Endothelial cell of umbilical vein (primary cell): ENCODE measurements at regions not wholly inside any gene's neighbourhood (a gene's known extent, or its start where the extent isn't known, plus 50 kb on each side); places are given as distances from the start of the nearest gene placed in this dataset.

Source experiments
- BruUV-seq: library from RNA; stranded (reverse); fragments of 400-500 nt; replicated peaks from 2 replicates; lab custom pipeline; 2021; lab: Mats Ljungman, UMichigan
- CTCF ChIA-PET: fragments of 300-600, 350-600 bp; sonication (Branson Sonifier 250); formaldehyde crosslinking; loops from one replicate; lab custom pipeline; 2021; ENCODE audit warnings: antibody characterized with exemption, inconsistent platforms; lab: Charles Lee
- POLR2A ChIA-PET: fragments of 300-600, 350-600 bp; sonication (Branson Sonifier 250); formaldehyde crosslinking; loops from one replicate; lab custom pipeline; 2021; ENCODE audit warnings: antibody characterized with exemption, inconsistent platforms; lab: Charles Lee
- DNase-seq: peaks from one replicate; pipeline ENCODE4 v3.0.0-alpha.2; 2011; ENCODE audit warnings: low read depth, low spot score
- FAIRE-seq: peaks from 2 replicates; lab custom pipeline; 2011; peaks lifted over from hg19 to GRCh38; lab: Jason Lieb, UNC
- H2AFZ ChIP-seq: 2 replicates; pipeline ENCODE4 v1.6.0; 2012; ENCODE audit warnings: low read depth, low read length, control low read depth, inconsistent platforms
- H3K27ac ChIP-seq: 2 replicates; pipeline ENCODE4 v1.5.1; 2011; ENCODE audit warnings: low read depth, mild to moderate bottlenecking, control low read depth, low read length, moderate library complexity; ENCODE audit not compliant: insufficient read depth
- H3K27me3 ChIP-seq, 2 experiments: 2 replicates each; pipeline versions ENCODE4 v1.6.0 to v1.6.1; 2011; ENCODE audit warnings: low read length in 2 of 2, mixed read lengths in 1 of 2; ENCODE audit not compliant: control insufficient read depth in 2 of 2, insufficient read depth in 2 of 2
- H3K36me3 ChIP-seq, 2 experiments: 2 replicates in 1 of 2; 3 replicates in 1 of 2; pipeline ENCODE4 v1.5.1; 2011; ENCODE audit warnings: low read length in 2 of 2, mild to moderate bottlenecking in 1 of 2, moderate library complexity in 1 of 2; ENCODE audit not compliant: control insufficient read depth in 2 of 2, insufficient read depth in 2 of 2; ENCODE audit errors: extremely low read depth in 1 of 2
- H3K4me1 ChIP-seq: 3 replicates; pipeline ENCODE4 v1.5.1; 2011; ENCODE audit warnings: mild to moderate bottlenecking, low read length; ENCODE audit not compliant: control insufficient read depth, insufficient read depth; ENCODE audit errors: extremely low read depth
- H3K4me2 ChIP-seq: 2 replicates; pipeline ENCODE4 v1.6.1; 2011; ENCODE audit warnings: low read length, control low read depth, mixed read lengths; ENCODE audit not compliant: insufficient read depth
- H3K4me3 ChIP-seq, 3 experiments: fragments of 200-600 bp in 1 of 3; sonication (generic), shearing (Covaris generic) in 1 of 3; replicated peaks in 1 of 3; 2 replicates each; pipeline ENCODE4 v1.5.1; 2011 to 2016; ENCODE audit warnings: control low read depth in 3 of 3, low read length in 3 of 3, mild to moderate bottlenecking in 2 of 3, inconsistent platforms in 1 of 3, low read depth in 1 of 3, moderate library complexity in 1 of 3; ENCODE audit not compliant: insufficient read depth in 1 of 3
- H3K79me2 ChIP-seq: 2 replicates; pipeline ENCODE4 v1.6.0; 2012; ENCODE audit warnings: low read length, inconsistent platforms; ENCODE audit not compliant: control insufficient read depth, insufficient read depth
- H3K9ac ChIP-seq: replicated peaks from 2 replicates; pipeline ENCODE3; 2011; ENCODE audit warnings: low read length, control low read depth; ENCODE audit not compliant: insufficient read depth; ENCODE audit errors: extremely low read depth
- H3K9me1 ChIP-seq: replicated peaks from 3 replicates; pipeline ENCODE4 v1.6.0; 2011; ENCODE audit warnings: mild to moderate bottlenecking, low read length; ENCODE audit not compliant: control insufficient read depth, insufficient read depth; ENCODE audit errors: extremely low read depth
- H3K9me3 ChIP-seq: replicated peaks from 2 replicates; pipeline ENCODE4 v1.5.1; 2012; ENCODE audit warnings: low read length, inconsistent platforms; ENCODE audit not compliant: control insufficient read depth, insufficient read depth
- H4K20me1 ChIP-seq: replicated peaks from 2 replicates; pipeline ENCODE3; 2011; ENCODE audit warnings: mild to moderate bottlenecking, low read length; ENCODE audit not compliant: control insufficient read depth, insufficient read depth; ENCODE audit errors: extremely low read depth
- EZH2 ChIP-seq: IDR thresholded peaks from 2 replicates; pipeline ENCODE4 v1.6.1; 2012; ENCODE audit warnings: borderline replicate concordance, low read depth, mild to moderate bottlenecking, moderate library complexity, low read length, inconsistent platforms; ENCODE audit not compliant: severe bottlenecking
- FOS ChIP-seq: IDR thresholded peaks from 2 replicates; pipeline ENCODE4 v1.6.1; 2011; ENCODE audit warnings: mild to moderate bottlenecking, low read length, moderate library complexity, borderline replicate concordance; ENCODE audit not compliant: insufficient read depth
- GATA2 ChIP-seq: IDR thresholded peaks from 2 replicates; pipeline ENCODE4 v1.7.0; 2011; ENCODE audit warnings: low read depth, mild to moderate bottlenecking, moderate library complexity, mixed read lengths, low read length; ENCODE audit not compliant: insufficient read length, insufficient read depth
- JUN ChIP-seq: IDR thresholded peaks from 2 replicates; pipeline ENCODE4 v1.6.1; 2011; ENCODE audit warnings: borderline replicate concordance, low read depth; ENCODE audit not compliant: insufficient read length, insufficient read depth
- MYC ChIP-seq: IDR thresholded peaks from one replicate; pipeline ENCODE4 v1.6.1; 2011; ENCODE audit warnings: mild to moderate bottlenecking, low read depth, low read length
- POLR2A ChIP-seq: IDR thresholded peaks from 2 replicates; pipeline ENCODE4 v1.6.1; 2012; ENCODE audit warnings: low read depth, mild to moderate bottlenecking, control low read depth, low read length
- POLR2AphosphoS5 ChIP-seq: IDR thresholded peaks from 2 replicates; pipeline ENCODE4 v1.6.1; 2012; ENCODE audit warnings: low read depth, mild to moderate bottlenecking, control low read depth, low read length, moderate library complexity; ENCODE audit not compliant: insufficient read depth
- dilution Hi-C: fragments of 300-500 bp; cut with MboI; formaldehyde crosslinking; loops from one replicate; pipeline ENCODE4 v1.15.0; 2019; ENCODE audit warnings: low sequenced_read_pairs; ENCODE audit not compliant: extremely low pct_ligation_motif_present
- intact Hi-C: fragments of 100-400 bp; cut with micrococcal nuclease; formaldehyde crosslinking; loops from one replicate; pipeline ENCODE4 v1.10.0; 2022
- TF ChIP-seq, protein P1 (sequence below): IDR thresholded peaks from 2 replicates; pipeline ENCODE4 v1.6.1; 2011; ENCODE audit not compliant: insufficient read depth, insufficient read length
- TF ChIP-seq, protein P2 (sequence below), 2 donors: IDR thresholded peaks; 1 replicate in 1 of 2; 2 replicates in 1 of 2; pipeline ENCODE4 v1.5.1; 2011; ENCODE audit warnings: low read length in 2 of 2, mild to moderate bottlenecking in 2 of 2, moderate library complexity in 2 of 2, control low read depth in 1 of 2, inconsistent platforms in 1 of 2, low read depth in 1 of 2; ENCODE audit not compliant: insufficient read depth in 1 of 2; ENCODE audit errors: extremely low read depth in 1 of 2

DNA sequence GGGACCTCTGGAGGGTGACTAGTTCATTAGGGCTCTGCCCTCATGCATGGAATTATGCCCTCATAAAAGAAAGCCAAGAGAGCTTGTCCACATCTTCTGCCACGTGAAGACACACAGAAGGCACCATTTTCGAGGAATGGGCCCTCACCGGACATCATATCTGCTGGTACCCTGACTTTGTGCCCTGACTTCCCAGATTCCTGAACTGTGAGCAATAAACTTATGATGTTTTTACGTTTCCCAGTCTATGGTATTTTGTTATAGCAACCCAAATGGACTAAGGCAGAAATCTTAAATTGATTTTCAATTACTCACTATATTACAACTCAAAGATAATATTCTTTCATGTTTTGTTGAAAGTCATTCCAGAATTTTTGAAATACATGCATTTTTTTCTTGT is 163.8 kb upstream of the PAPPA start:
- H3K27ac ChIP-seq, result no peak overlapping the region
- H2AFZ ChIP-seq, result no peak overlapping the region
- H3K4me3 ChIP-seq, result no peak overlapping the region
- dilution Hi-C loops (no loop called here), intact Hi-C loops (no loop called here)
- H3K9ac ChIP-seq, result no peak overlapping the region
- no peaks in the 10 kb centered on the region for H3K9me3 ChIP-seq
- H3K27me3 ChIP-seq, result no peaks in the 10 kb centered on the region
- ChIA-PET CTCF (no interaction called here), POLR2A (no interaction called here)
- H3K79me2 ChIP-seq, result no peaks in the 10 kb centered on the region
- no peaks in the 10 kb centered on the region for H3K4me1 ChIP-seq
- no peak overlapping the region for H3K4me2 ChIP-seq
- no TSS peak for BruUV-seq
- no peaks in the 10 kb centered on the region for H4K20me1 ChIP-seq
- TF ChIP-seq POLR2AphosphoS5 (no peak), EZH2 (no peak), FOS (no peak), JUN (no peak), GATA2 (no peak), POLR2A (no peak), MYC (no peak)
- TF ChIP-seq, protein P1, sequence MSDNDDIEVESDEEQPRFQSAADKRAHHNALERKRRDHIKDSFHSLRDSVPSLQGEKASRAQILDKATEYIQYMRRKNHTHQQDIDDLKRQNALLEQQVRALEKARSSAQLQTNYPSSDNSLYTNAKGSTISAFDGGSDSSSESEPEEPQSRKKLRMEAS, result no peak
- TF ChIP-seq, protein P2, sequence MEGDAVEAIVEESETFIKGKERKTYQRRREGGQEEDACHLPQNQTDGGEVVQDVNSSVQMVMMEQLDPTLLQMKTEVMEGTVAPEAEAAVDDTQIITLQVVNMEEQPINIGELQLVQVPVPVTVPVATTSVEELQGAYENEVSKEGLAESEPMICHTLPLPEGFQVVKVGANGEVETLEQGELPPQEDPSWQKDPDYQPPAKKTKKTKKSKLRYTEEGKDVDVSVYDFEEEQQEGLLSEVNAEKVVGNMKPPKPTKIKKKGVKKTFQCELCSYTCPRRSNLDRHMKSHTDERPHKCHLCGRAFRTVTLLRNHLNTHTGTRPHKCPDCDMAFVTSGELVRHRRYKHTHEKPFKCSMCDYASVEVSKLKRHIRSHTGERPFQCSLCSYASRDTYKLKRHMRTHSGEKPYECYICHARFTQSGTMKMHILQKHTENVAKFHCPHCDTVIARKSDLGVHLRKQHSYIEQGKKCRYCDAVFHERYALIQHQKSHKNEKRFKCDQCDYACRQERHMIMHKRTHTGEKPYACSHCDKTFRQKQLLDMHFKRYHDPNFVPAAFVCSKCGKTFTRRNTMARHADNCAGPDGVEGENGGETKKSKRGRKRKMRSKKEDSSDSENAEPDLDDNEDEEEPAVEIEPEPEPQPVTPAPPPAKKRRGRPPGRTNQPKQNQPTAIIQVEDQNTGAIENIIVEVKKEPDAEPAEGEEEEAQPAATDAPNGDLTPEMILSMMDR (IDR thresholded peaks at IDR 0.05; ENCODE audit: extremely low read depth in 1 of 2, insufficient read depth in 1 of 2, low read depth in 1 of 2, low read length in 2 of 2), result no peak
- H3K36me3 ChIP-seq, result no peaks in the 10 kb centered on the region
- FAIRE-seq (no peak), DNase-seq (no peak)
- H3K9me1 ChIP-seq, result no peaks in the 10 kb centered on the region
